Astrocyte (in vitro differentiated cells and primary cell): ENCODE measurements at regions not wholly inside any gene's neighbourhood (a gene's known extent, or its start where the extent isn't known, plus 50 kb on each side); places are given as distances from the start of the nearest gene placed in this dataset.

Experiments
- CTCF ChIP-seq: IDR thresholded peaks from 2 replicates; pipeline ENCODE4 v1.5.1; 2011; ENCODE audit warnings: low read depth, mild to moderate bottlenecking, inconsistent platforms, low read length, moderate library complexity; ENCODE audit not compliant: insufficient read depth
- EZH2 ChIP-seq: IDR thresholded peaks from 2 replicates; pipeline ENCODE4 v1.6.1; 2012; ENCODE audit warnings: mild to moderate bottlenecking, low read length, inconsistent platforms; ENCODE audit not compliant: insufficient read depth

- no peak for TF ChIP-seq CTCF
- no peak for TF ChIP-seq EZH2
Observed at GRCh38 chr1:105100102-105100501, 1350.4 kb downstream of the AMY1C start.
